Stimulated activated CD8-positive, alpha-beta memory T cell treated with anti-CD3 and anti-CD28 coated beads, Interleukin-15, amount 100 ng/mL, for 24 hours (primary cell): ENCODE measurements at regions not wholly inside any gene's neighbourhood (a gene's known extent, or its start where the extent isn't known, plus 50 kb on each side); places are given as distances from the start of the nearest gene placed in this dataset.

Experiments
- DNase-seq: peaks from one replicate; pipeline ENCODE4 v3.0.0-alpha.2; 2020; ENCODE audit warnings: low read depth

GRCh38 chr22:49547751-49548239 is 279.9 kb downstream of the BRD1 start:
- DNase-seq, result no peak

DNA sequence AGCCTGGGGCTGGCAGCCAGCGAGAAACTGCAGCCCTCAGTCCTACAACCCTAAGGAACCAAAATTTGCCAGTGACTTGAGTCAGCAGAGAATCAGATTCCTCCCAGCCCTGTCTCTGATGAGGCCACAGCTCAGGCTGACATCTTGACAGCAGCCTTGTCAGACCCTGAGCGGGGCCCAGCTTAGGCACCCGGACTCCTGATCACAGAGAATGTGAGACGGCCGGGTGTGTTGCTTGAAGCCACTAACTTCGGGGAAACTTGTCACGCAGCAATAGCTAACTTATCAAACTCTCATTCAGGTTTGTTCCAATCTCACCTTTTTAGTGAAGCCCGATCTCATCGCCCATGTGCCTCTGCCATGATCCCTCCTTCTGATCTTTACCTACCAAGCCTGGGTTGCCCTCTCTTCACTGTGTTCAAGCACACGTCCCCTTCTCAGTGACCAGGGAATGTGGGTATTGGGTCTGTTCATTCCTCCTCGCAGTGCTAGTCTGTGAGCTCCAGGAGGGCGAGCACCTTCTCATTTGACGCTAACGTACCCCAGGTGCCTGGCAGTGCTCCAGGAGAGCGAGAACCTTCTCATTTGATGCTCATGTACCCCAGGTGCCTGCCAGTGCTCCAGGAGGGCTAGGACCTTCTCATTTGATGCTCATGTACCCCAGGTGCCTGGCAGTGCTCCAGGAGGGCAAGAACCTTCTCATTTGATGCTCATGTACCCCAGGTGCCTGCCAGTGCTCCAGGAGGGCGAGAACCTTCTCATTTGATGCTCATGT is 280.7 kb downstream of the BRD1 start:
- no peak for DNase-seq

DNA sequence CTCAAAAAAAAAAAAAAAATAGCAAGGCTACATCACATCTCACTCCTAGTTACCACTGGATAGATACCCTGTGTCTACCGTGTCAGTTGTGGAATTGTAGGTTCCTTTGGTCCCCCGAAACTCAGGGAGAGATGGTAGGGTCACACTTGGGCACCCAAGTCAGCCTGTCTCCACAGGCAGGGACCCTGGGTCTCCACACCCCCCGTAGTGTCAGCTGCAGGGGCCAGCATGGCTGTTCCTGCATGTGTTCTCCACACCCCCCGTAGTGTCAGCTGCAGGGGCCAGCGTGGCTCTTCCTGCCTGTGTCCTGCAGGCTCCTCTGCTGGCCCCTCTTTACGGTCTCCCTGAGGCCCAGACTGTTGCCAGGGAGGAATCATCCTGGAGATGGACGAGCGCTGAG is 282.1 kb downstream of the BRD1 start:
- no peak for DNase-seq

DNA sequence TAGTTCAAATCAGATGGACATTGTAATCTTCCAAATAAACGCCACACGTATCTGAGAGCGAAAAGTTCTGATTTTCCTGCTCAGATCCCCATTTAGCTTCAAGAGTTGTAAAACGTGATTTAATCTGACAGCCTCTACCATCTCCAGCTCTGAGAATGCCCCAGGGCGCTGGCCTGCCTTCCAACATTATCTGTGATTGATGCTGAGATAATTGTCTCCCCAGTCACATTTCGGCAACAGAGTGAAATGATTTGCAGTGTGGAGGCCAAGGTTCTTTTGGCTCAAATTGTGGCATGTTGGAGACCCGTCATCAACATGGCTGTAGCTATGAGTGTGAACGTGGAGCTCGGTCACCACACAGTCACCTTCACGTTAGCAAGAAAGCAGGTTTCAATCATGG is 283.4 kb downstream of the BRD1 start:
- no peak for DNase-seq

- DNase-seq, result no peak
These were observed 283.8 kb downstream of the BRD1 start for GRCh38 chr22:49543876-49544275.

DNA sequence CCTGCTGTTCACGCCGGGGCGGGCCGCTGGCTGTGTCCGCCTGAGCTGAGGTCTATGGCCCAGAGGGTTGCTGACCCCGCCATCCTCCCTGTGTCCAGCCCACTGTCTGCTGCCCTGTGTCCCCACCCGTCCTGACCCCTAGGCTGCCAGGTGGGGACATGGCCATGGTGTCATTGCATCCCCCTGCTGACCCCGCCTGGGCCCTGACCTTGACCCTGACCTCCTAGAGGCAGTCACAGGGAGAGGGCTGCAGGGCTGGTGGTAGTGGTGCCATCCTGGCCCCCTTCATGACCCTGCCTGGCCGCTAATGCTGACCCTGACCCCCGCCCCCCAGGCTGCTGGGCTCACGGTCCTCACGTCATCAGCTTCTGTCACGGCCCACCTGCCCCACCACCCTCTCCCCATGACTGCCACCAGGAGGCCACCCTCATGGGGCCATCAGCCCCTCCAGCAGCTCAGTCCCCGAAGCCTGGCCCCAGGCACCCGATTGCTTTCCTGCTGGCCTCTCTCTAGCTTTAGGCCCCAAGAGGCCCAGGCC is 285.9 kb downstream of the BRD1 start:
- DNase-seq, result no peak

DNA sequence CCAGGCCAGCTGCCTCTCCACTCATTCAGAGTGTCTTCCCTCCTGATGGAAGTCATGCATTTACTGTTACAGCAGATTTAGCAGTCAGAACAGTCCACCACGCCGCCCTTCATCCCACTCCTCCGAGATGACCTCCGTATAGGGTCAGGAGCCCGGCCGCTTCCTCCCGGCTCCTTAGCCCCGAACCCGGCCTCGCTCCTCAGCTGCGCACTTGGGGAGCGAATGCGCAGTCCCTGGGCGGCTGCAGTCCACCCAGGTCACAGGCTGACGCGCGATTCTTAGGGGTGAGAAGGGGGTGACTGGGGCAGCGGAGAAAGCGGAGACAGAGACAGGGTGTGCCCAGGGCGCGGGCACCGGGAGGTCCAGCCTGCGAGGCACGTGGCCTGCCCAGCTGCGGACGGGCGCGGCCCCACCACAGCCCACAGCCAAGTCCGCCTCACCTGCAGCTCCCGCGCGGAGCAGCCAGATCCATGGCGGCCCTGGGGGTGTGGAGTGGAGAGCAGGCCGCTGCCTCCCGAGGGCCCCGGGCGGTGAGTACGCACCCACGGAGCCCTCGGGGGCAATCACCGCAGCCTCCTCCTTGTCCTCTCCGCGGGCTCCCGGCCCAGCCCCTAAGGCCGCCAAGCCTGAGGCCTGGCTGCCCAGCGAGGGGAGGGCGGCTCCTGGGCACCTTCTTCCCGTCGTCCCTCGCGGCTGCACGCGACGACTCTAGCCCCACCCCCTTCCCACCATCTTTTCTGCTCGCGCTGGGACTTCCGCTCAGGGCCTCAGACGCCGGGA is 286.6 kb downstream of the BRD1 start:
- no peak for DNase-seq

GRCh38 chr22:49540084-49540912 is 287.4 kb downstream of the BRD1 start:
- no peak for DNase-seq

- DNase-seq, result no peak
These were observed 289.7 kb downstream of the BRD1 start for GRCh38 chr22:49538006-49538405.

DNA sequence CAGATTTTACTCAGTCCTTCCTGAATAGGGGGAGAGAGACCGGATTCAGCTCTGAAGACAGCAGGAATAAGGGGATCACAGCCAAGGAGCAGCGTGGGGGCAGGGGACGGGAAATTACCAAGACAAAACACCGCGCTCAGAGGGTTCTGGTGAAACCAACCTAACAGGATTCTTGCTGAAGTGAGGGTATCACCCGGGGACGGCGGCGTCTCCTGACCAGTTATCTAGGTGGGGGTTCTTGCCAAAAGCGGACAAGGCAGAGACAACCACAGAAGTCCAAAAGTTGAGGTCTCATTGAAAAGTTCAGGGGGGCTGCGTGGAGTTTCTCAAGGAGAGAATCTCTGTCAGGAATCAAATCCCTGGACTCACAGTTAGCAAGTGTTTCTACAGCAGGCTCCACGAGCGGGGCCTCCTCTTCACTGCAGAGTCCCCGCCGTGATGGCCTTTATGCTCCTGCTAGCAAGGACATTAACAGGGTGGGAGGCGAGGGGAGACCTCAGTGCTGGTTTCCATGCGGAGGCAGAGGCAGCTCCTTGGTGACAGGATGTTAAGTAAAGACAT is 291.0 kb downstream of the BRD1 start:
- no peak for DNase-seq

GRCh38 chr22:49535527-49536125 is 292.0 kb downstream of the BRD1 start:
- no peak for DNase-seq

- DNase-seq, result no peak
These were observed 292.5 kb downstream of the BRD1 start for GRCh38 chr22:49535126-49535525.

- DNase-seq, result no peak
These were observed 293.3 kb downstream of the BRD1 start for GRCh38 chr22:49534386-49534785.

DNA sequence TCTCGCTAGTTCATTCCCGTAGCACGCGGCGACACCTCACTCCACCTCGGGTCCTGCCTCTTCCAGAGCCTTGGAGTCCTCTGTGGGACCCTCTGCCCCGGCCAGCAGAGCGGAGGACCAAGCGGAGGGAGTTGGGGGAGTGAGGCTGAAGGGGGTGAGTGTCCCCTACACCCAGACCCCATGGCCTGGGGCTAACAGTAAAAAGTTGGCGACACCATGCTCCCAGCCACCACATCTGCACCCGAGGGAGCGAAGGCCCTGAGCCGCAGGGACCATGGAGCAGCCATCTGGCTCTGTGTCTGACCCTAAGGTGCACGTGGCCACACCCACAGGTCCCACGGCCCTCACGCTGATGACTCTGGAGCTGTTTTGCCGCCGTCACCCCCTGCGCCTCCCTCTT is 293.8 kb downstream of the BRD1 start:
- DNase-seq, result no peak

- DNase-seq, result no peak
These were observed 294.5 kb downstream of the BRD1 start for GRCh38 chr22:49532869-49533802.

DNA sequence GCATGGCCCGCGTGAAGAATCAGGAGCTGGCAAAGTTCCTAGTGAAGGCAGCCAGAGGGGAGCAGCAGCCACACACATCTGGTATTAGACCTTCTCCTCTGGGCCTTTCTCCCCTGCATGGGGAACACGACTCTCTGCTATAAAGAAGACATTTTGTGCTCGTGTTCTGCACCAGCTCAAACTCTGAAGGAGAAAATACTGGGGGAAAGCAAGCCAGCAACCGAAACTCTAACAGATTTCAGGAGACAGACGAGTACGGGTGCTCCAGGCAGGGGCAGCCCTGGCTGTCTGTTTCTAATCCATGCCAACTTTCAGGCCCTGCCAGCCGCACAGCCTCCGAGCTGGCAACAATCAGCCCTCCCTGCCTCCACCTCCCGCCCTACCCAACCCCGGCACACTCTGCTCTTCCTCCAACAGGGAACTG is 296.3 kb downstream of the BRD1 start:
- DNase-seq, result no peak

- DNase-seq, result no peak
These were observed 296.9 kb downstream of the BRD1 start for GRCh38 chr22:49530671-49531367.

DNA sequence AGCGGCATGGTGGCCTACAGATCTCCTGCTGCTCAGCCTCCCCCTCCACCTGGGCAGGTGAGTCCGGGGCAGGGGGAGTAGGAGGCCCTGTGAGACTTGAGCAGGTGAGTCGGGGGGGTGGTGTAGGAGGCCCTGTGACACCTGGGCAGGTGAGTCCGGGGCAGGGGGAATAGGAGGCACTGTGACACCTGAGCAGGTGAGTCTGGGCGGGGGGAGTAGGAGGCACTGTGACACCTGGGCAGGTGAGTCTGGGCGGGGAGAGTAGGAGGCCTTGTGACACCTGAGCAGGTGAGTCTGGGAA is 299.3 kb downstream of the BRD1 start:
- no peak for DNase-seq

- DNase-seq, result no peak
These were observed 299.9 kb downstream of the BRD1 start for GRCh38 chr22:49527611-49528419.
